ENCODE measurements at regions not wholly inside any gene's neighbourhood (a gene's known extent, or its start where the extent isn't known, plus 50 kb on each side); places are given as distances from the start of the nearest gene placed in this dataset.
A peak's percentile ranks its signal among the peaks of the same experiment; 100 is the strongest.

DNA sequence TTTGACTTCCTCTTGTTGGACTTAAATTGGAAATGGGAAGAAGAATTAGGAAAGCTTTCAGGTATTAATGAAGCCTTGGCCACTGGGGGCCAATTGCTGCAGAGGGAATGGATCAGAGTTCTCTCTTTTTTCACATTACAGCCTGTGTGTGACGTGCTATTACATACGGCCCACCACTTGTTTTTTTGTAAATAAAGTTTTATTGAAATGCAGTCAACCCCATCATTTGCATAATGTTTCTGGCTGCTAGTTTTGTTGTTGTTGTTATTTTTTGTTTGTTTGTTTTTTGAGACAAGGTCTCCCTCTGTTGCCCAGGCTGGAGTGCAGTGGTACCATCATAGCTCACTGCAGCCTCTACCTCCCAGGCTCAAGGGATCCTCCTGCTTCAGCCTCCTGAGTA is 98.4 kb downstream of the ASMT start:
- Histone ChIP-seq H3K36me3 (no peaks in the 10 kb centered on the region), H3K9ac (no peak overlapping the region), H4K20me1 (ENCODE audit: low read depth) (no peaks in the 10 kb centered on the region), H3K4me2 (no peak overlapping the region), H3F3A (ENCODE audit: low read depth) (no peaks in the 10 kb centered on the region), H3K79me2 (ENCODE audit: low read depth) (no peaks in the 10 kb centered on the region), H3K4me1 (no peaks in the 10 kb centered on the region), H3K27ac (no peak overlapping the region), H3K4me3 (no peak overlapping the region), H3K27me3 (no peaks in the 10 kb centered on the region), H2AFZ (replicated peaks) (no peak overlapping the region), H3K9me3 (ENCODE audit: low read depth) (no peaks in the 10 kb centered on the region)
- Mint-ChIP-seq H3K27ac (peak overlapping the region; percentile 60), H3K36me3 (no peaks in the 10 kb centered on the region), H3K4me3 (no peak overlapping the region), H3K4me1 (no peaks in the 10 kb centered on the region), H3K9me3 (no peaks in the 10 kb centered on the region), H3K27me3 (ENCODE audit: insufficient read depth, low read depth) (peaks cover 5% of the 10 kb centered on the region)
- DNase-seq (ENCODE audit: low spot score): no peak
- TF ChIP-seq EZH2phosphoT487 (IDR thresholded peaks at IDR 0.05): no peak
- no peak for TF ChIP-seq EZH2 (IDR thresholded peaks at IDR 0.05)
- TF ChIP-seq, protein P1, sequence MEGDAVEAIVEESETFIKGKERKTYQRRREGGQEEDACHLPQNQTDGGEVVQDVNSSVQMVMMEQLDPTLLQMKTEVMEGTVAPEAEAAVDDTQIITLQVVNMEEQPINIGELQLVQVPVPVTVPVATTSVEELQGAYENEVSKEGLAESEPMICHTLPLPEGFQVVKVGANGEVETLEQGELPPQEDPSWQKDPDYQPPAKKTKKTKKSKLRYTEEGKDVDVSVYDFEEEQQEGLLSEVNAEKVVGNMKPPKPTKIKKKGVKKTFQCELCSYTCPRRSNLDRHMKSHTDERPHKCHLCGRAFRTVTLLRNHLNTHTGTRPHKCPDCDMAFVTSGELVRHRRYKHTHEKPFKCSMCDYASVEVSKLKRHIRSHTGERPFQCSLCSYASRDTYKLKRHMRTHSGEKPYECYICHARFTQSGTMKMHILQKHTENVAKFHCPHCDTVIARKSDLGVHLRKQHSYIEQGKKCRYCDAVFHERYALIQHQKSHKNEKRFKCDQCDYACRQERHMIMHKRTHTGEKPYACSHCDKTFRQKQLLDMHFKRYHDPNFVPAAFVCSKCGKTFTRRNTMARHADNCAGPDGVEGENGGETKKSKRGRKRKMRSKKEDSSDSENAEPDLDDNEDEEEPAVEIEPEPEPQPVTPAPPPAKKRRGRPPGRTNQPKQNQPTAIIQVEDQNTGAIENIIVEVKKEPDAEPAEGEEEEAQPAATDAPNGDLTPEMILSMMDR (IDR thresholded peaks at IDR 0.05): no peak

DNA sequence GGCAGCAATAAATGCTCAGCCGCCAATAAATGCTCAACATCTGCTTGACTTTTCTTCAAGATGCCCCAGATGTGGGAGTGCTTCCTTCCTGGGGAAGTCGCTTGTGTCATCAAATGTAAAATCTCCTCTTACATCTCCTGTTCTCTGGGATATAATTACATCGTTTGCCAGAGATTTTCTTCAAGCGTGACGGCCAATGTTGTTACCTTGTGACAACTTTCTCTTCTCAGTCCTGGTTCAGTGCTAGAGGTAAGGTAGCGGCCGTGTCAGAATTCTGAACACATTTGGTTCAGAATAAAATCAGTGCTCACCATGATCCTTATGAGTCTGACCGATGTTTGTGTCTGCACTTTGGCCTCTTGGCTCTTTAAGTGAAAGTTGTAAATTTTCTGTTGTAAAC is 102.5 kb downstream of the ASMT start:
- no peak overlapping the region for H3K4me2 ChIP-seq
- no peak overlapping the region for H3K4me3 ChIP-seq
- Mint-ChIP-seq H3K4me1 (no peaks in the 10 kb centered on the region), H3K9me3 (no peaks in the 10 kb centered on the region), H3K36me3 (no peaks in the 10 kb centered on the region), H3K27me3 (ENCODE audit: insufficient read depth, low read depth) (peaks cover 10% of the 10 kb centered on the region), H3K4me3 (no peak overlapping the region), H3K27ac (no peak overlapping the region)
- no peak overlapping the region for H3K27ac ChIP-seq
- no peaks in the 10 kb centered on the region for H3F3A ChIP-seq (ENCODE audit: low read depth)
- no peaks in the 10 kb centered on the region for H3K79me2 ChIP-seq (ENCODE audit: low read depth)
- H3K9me3 ChIP-seq (ENCODE audit: low read depth): no peaks in the 10 kb centered on the region
- no peaks in the 10 kb centered on the region for H3K36me3 ChIP-seq
- H2AFZ ChIP-seq (replicated peaks): no peak overlapping the region
- TF ChIP-seq, protein P1 (IDR thresholded peaks at IDR 0.05): no peak
- H3K27me3 ChIP-seq: no peaks in the 10 kb centered on the region
- no peaks in the 10 kb centered on the region for H3K4me1 ChIP-seq
- no peak for DNase-seq (ENCODE audit: low spot score)
- no peak overlapping the region for H3K9ac ChIP-seq
- no peaks in the 10 kb centered on the region for H4K20me1 ChIP-seq (ENCODE audit: low read depth)

DNA sequence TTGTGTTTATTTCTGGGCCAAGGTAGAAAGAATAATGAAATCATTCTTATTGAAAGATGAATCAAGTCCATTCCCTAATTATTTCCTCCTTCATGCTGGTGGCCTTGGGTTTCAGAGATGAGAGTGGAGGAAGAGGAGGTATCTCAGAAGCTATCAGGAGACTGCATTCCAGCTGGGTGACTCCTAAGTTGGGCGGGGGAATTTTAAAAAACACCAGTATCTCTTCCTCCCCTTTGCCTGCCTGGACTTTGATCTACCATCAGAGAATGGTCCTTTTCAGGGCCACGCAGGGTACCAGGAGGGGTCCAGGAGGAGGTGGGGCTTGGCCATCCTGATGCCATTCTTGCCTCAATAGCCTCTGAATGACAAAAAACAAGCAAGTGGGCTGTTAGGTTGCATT is 104.4 kb downstream of the ASMT start:
- Mint-ChIP-seq H3K27ac (no peak overlapping the region), H3K36me3 (no peaks in the 10 kb centered on the region), H3K9me3 (no peaks in the 10 kb centered on the region), H3K4me1 (no peaks in the 10 kb centered on the region), H3K27me3 (ENCODE audit: insufficient read depth, low read depth) (peaks cover 8% of the 10 kb centered on the region), H3K4me3 (no peak overlapping the region)
- DNase-seq (ENCODE audit: low spot score): no peak
- Histone ChIP-seq H4K20me1 (ENCODE audit: low read depth) (no peaks in the 10 kb centered on the region), H3K36me3 (no peaks in the 10 kb centered on the region), H3K9ac (no peak overlapping the region), H3F3A (ENCODE audit: low read depth) (no peaks in the 10 kb centered on the region), H3K79me2 (ENCODE audit: low read depth) (no peaks in the 10 kb centered on the region), H3K4me1 (no peaks in the 10 kb centered on the region), H3K9me3 (ENCODE audit: low read depth) (no peaks in the 10 kb centered on the region), H2AFZ (replicated peaks) (no peak overlapping the region), H3K27ac (no peak overlapping the region), H3K4me2 (no peak overlapping the region), H3K4me3 (no peak overlapping the region), H3K27me3 (no peaks in the 10 kb centered on the region)
- TF ChIP-seq, protein P1 (IDR thresholded peaks at IDR 0.05): no peak
- TF ChIP-seq EZH2 (IDR thresholded peaks at IDR 0.05) (no peak), EZH2phosphoT487 (IDR thresholded peaks at IDR 0.05) (no peak)

DNA sequence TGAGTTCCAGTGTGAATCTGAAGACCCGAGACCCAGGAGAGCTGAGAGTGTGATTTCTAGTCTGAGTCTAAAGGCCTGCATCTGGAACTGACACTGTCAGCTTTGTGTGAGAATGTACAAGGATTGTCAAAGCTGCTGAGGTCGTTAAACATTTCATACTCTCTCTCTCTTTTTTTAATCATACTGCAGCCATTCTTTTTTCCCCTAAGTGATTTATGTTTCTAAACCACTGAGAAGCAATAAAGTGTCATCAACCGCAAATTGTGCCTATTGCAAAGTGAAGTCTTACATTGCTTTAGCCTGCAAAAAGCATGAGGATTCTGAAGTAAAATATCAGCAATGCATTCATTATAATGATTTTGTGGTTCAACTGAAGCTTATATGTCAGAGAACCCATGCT is 106.0 kb downstream of the ASMT start:
- TF ChIP-seq EZH2 (IDR thresholded peaks at IDR 0.05) (no peak), EZH2phosphoT487 (IDR thresholded peaks at IDR 0.05) (no peak)
- TF ChIP-seq, protein P1 (IDR thresholded peaks at IDR 0.05): no peak
- no peak for DNase-seq (ENCODE audit: low spot score)
- Mint-ChIP-seq H3K4me3 (no peak overlapping the region), H3K36me3 (no peaks in the 10 kb centered on the region), H3K27me3 (ENCODE audit: insufficient read depth, low read depth) (peaks cover 8% of the 10 kb centered on the region), H3K9me3 (no peaks in the 10 kb centered on the region), H3K4me1 (no peaks in the 10 kb centered on the region), H3K27ac (no peak overlapping the region)
- no peaks in the 10 kb centered on the region for H3F3A ChIP-seq (ENCODE audit: low read depth)
- no peak overlapping the region for H2AFZ ChIP-seq (replicated peaks)
- no peaks in the 10 kb centered on the region for H3K27me3 ChIP-seq
- no peak overlapping the region for H3K4me3 ChIP-seq
- H3K27ac ChIP-seq: no peak overlapping the region
- H3K4me2 ChIP-seq: no peak overlapping the region
- no peaks in the 10 kb centered on the region for H3K79me2 ChIP-seq (ENCODE audit: low read depth)
- H3K36me3 ChIP-seq: no peaks in the 10 kb centered on the region
- H3K9me3 ChIP-seq (ENCODE audit: low read depth): no peaks in the 10 kb centered on the region
- no peaks in the 10 kb centered on the region for H3K4me1 ChIP-seq
- no peaks in the 10 kb centered on the region for H4K20me1 ChIP-seq (ENCODE audit: low read depth)
- H3K9ac ChIP-seq: no peak overlapping the region

All from neural progenitor cell (in vitro differentiated cells).